ENCODE measurements at regions not wholly inside any gene's neighbourhood (a gene's known extent, or its start where the extent isn't known, plus 50 kb on each side); places are given as distances from the start of the nearest gene placed in this dataset.

- no peak for DNase-seq (ENCODE audit: low spot score)
Observed at GRCh38 chr11:121688055-121688491, 235.3 kb upstream of the SORL1-AS1 start.

- no peak for DNase-seq (ENCODE audit: low spot score)
Observed at GRCh38 chr11:121683791-121684190, 231.0 kb upstream of the SORL1-AS1 start.

Data from CD4-positive, alpha-beta T cell treated with Interleukin-15 for 4 hours (primary cell).